ENCODE measurements at regions not wholly inside any gene's neighbourhood (a gene's known extent, or its start where the extent isn't known, plus 50 kb on each side); places are given as distances from the start of the nearest gene placed in this dataset.

- TF ChIP-seq, protein P1, sequence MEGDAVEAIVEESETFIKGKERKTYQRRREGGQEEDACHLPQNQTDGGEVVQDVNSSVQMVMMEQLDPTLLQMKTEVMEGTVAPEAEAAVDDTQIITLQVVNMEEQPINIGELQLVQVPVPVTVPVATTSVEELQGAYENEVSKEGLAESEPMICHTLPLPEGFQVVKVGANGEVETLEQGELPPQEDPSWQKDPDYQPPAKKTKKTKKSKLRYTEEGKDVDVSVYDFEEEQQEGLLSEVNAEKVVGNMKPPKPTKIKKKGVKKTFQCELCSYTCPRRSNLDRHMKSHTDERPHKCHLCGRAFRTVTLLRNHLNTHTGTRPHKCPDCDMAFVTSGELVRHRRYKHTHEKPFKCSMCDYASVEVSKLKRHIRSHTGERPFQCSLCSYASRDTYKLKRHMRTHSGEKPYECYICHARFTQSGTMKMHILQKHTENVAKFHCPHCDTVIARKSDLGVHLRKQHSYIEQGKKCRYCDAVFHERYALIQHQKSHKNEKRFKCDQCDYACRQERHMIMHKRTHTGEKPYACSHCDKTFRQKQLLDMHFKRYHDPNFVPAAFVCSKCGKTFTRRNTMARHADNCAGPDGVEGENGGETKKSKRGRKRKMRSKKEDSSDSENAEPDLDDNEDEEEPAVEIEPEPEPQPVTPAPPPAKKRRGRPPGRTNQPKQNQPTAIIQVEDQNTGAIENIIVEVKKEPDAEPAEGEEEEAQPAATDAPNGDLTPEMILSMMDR (conservative IDR thresholded peaks at IDR 0.05; ENCODE audit: low read depth, low read length): no peak
- TF ChIP-seq EZH2 (IDR thresholded peaks at IDR 0.05; ENCODE audit: low read length, unreplicated experiment): no peak
These were observed 829.5 kb downstream of the FSCB start for GRCh38 chr14:43677581-43677980.

Data from PC-3 (cell line).